ENCODE measurements at regions not wholly inside any gene's neighbourhood (a gene's known extent, or its start where the extent isn't known, plus 50 kb on each side); places are given as distances from the start of the nearest gene placed in this dataset.

- Histone ChIP-seq H3K27me3 (replicated peaks) (no peaks in the 10 kb centered on the region), H3K36me3 (no peaks in the 10 kb centered on the region), H3K4me1 (replicated peaks) (peaks cover 5% of the 10 kb centered on the region), H3K4me3 (no peak overlapping the region), H3K9me3 (replicated peaks) (no peaks in the 10 kb centered on the region), H3K27ac (no peak overlapping the region)
- no peak for DNase-seq (ENCODE audit: low read depth in 1 of 2, low spot score in 2 of 2)
Measured at GRCh38 chr5:125530833-125531615, 784.6 kb upstream of the ZNF608 start.

GRCh38 chr5:125536095-125536494 lies 789.7 kb upstream of the ZNF608 start:
- no peaks in the 10 kb centered on the region for H3K36me3 ChIP-seq
- no peaks in the 10 kb centered on the region for H3K27me3 ChIP-seq (replicated peaks)
- no peak overlapping the region for H3K4me3 ChIP-seq
- H3K9me3 ChIP-seq (replicated peaks), result no peaks in the 10 kb centered on the region
- H3K27ac ChIP-seq, result peak overlapping the region; percentile 12; the same call in 1 of the 2 replicates
- DNase-seq (ENCODE audit: low read depth in 1 of 2, low spot score in 2 of 2), result no peak
- peaks cover 9% of the 10 kb centered on the region for H3K4me1 ChIP-seq (replicated peaks)

- H3K4me3 ChIP-seq, result no peak overlapping the region
- no peaks in the 10 kb centered on the region for H3K9me3 ChIP-seq (replicated peaks)
- H3K36me3 ChIP-seq, result no peaks in the 10 kb centered on the region
- H3K4me1 ChIP-seq (replicated peaks), result peaks cover 9% of the 10 kb centered on the region
- no peaks in the 10 kb centered on the region for H3K27me3 ChIP-seq (replicated peaks)
- peak in 1 of 2 experiments; percentile 84 for DNase-seq (ENCODE audit: low read depth in 1 of 2, low spot score in 2 of 2)
- H3K27ac ChIP-seq, result peak overlapping the region; percentile 12; the same call in 1 of the 2 replicates
Measured at GRCh38 chr5:125536582-125536981, 790.1 kb upstream of the ZNF608 start.

GRCh38 chr5:125537661-125538060 lies 791.2 kb upstream of the ZNF608 start:
- H3K4me1 ChIP-seq (replicated peaks), result peaks cover 9% of the 10 kb centered on the region
- H3K9me3 ChIP-seq (replicated peaks), result no peaks in the 10 kb centered on the region
- no peak overlapping the region for H3K27ac ChIP-seq
- H3K36me3 ChIP-seq, result no peaks in the 10 kb centered on the region
- DNase-seq (ENCODE audit: low read depth in 1 of 2, low spot score in 2 of 2), result no peak
- no peak overlapping the region for H3K4me3 ChIP-seq
- no peaks in the 10 kb centered on the region for H3K27me3 ChIP-seq (replicated peaks)

DNA sequence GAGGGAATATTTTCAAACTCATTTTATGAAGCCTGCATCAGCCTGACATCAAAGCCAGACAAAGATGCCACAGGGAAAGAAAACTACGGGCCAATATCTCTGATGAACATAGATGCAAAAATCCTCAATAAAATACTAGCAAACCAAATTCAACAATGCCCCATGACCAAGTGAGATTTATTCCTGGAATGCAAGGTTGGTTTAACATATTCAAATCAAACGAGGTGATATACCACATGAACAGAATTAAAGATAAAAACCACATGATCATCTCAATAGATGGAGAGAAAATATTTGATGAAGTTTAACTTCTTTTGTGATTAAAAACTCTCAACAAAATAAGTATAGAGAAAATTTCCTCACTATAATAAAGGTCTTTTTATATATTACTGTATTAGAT lies 792.0 kb upstream of the ZNF608 start:
- Histone ChIP-seq H3K27me3 (replicated peaks) (no peaks in the 10 kb centered on the region), H3K36me3 (no peaks in the 10 kb centered on the region), H3K4me3 (no peak overlapping the region), H3K4me1 (replicated peaks) (peaks cover 9% of the 10 kb centered on the region), H3K9me3 (replicated peaks) (no peaks in the 10 kb centered on the region), H3K27ac (no peak overlapping the region)
- no peak for DNase-seq (ENCODE audit: low read depth in 1 of 2, low spot score in 2 of 2)

GRCh38 chr5:125541085-125541484 lies 794.6 kb upstream of the ZNF608 start:
- H3K9me3 ChIP-seq (replicated peaks), result no peaks in the 10 kb centered on the region
- no peak for DNase-seq (ENCODE audit: low read depth in 1 of 2, low spot score in 2 of 2)
- H3K4me3 ChIP-seq, result no peak overlapping the region
- no peak overlapping the region for H3K27ac ChIP-seq
- H3K27me3 ChIP-seq (replicated peaks), result no peaks in the 10 kb centered on the region
- peaks cover 7% of the 10 kb centered on the region for H3K4me1 ChIP-seq (replicated peaks)
- H3K36me3 ChIP-seq, result no peaks in the 10 kb centered on the region

DNA sequence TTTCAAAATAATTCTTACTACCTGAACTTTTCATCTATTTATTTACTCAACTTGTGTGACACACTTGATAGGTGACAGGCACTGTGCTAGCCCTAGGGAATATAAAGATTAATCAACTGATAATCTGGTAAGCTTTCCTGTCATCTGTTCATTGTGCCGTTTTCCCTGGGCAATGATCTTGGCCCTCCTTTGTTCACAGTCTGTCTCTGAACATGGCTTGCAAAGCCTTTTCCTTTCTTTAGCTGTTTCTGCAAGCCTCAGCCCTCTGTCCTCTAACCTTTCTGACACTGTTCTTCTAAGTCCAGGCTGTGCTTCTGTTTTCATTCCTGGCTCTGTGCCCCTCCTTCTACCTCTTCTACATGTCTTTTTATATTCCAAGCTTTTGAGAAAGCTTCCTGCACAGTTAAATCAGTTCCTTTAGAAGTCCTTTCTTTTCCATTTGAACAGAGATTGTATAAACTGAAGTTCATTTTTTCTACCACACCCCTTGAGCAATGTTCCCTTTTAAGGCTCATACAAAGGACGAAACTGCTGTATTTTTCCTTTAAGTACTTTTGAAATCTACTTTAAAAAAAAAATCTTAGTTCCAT lies 803.0 kb upstream of the ZNF608 start:
- peaks cover 16% of the 10 kb centered on the region for H3K4me1 ChIP-seq (replicated peaks)
- no peaks in the 10 kb centered on the region for H3K36me3 ChIP-seq
- H3K27me3 ChIP-seq (replicated peaks), result no peaks in the 10 kb centered on the region
- DNase-seq (ENCODE audit: low read depth in 1 of 2, low spot score in 2 of 2), result no peak
- H3K9me3 ChIP-seq (replicated peaks), result no peaks in the 10 kb centered on the region
- no peak overlapping the region for H3K27ac ChIP-seq
- no peak overlapping the region for H3K4me3 ChIP-seq

- Histone ChIP-seq H3K27ac (no peak overlapping the region), H3K36me3 (no peaks in the 10 kb centered on the region), H3K4me3 (no peak overlapping the region), H3K4me1 (replicated peaks) (peaks cover 16% of the 10 kb centered on the region), H3K27me3 (replicated peaks) (no peaks in the 10 kb centered on the region), H3K9me3 (replicated peaks) (no peaks in the 10 kb centered on the region)
- DNase-seq (ENCODE audit: low read depth in 1 of 2, low spot score in 2 of 2), result peak in 1 of 2 experiments; percentile 71
Measured at GRCh38 chr5:125550274-125550673, 803.8 kb upstream of the ZNF608 start.

GRCh38 chr5:125551246-125551645 lies 804.8 kb upstream of the ZNF608 start:
- Histone ChIP-seq H3K36me3 (no peaks in the 10 kb centered on the region), H3K9me3 (replicated peaks) (no peaks in the 10 kb centered on the region), H3K27ac (no peak overlapping the region), H3K4me3 (no peak overlapping the region), H3K27me3 (replicated peaks) (no peaks in the 10 kb centered on the region), H3K4me1 (replicated peaks) (peaks cover 16% of the 10 kb centered on the region)
- no peak for DNase-seq (ENCODE audit: low read depth in 1 of 2, low spot score in 2 of 2)

- Histone ChIP-seq H3K4me3 (no peak overlapping the region), H3K36me3 (no peaks in the 10 kb centered on the region), H3K27me3 (replicated peaks) (no peaks in the 10 kb centered on the region), H3K9me3 (replicated peaks) (no peaks in the 10 kb centered on the region), H3K27ac (no peak overlapping the region), H3K4me1 (replicated peaks) (peaks cover 16% of the 10 kb centered on the region)
- no peak for DNase-seq (ENCODE audit: low read depth in 1 of 2, low spot score in 2 of 2)
Measured at GRCh38 chr5:125551797-125552196, 805.4 kb upstream of the ZNF608 start.

- no peak for DNase-seq (ENCODE audit: low read depth in 1 of 2, low spot score in 2 of 2)
- Histone ChIP-seq H3K4me1 (replicated peaks) (peaks cover 16% of the 10 kb centered on the region), H3K9me3 (replicated peaks) (no peaks in the 10 kb centered on the region)
Measured at GRCh38 chr5:125552486-125552885, 806.0 kb upstream of the ZNF608 start.

GRCh38 chr5:125554355-125554754 lies 807.9 kb upstream of the ZNF608 start:
- no peak overlapping the region for H3K27ac ChIP-seq
- no peaks in the 10 kb centered on the region for H3K9me3 ChIP-seq (replicated peaks)
- peaks cover 21% of the 10 kb centered on the region for H3K4me1 ChIP-seq (replicated peaks)
- no peaks in the 10 kb centered on the region for H3K27me3 ChIP-seq (replicated peaks)
- DNase-seq (ENCODE audit: low read depth in 1 of 2, low spot score in 2 of 2), result no peak
- no peak overlapping the region for H3K4me3 ChIP-seq
- no peaks in the 10 kb centered on the region for H3K36me3 ChIP-seq

More at GRCh38 chr5:125552486-125552885, 806.0 kb upstream of the ZNF608 start:
- no peaks in the 10 kb centered on the region for H3K36me3 ChIP-seq
- no peaks in the 10 kb centered on the region for H3K27me3 ChIP-seq (replicated peaks)
- H3K4me3 ChIP-seq, result no peak overlapping the region
- no peak overlapping the region for H3K27ac ChIP-seq

DNA sequence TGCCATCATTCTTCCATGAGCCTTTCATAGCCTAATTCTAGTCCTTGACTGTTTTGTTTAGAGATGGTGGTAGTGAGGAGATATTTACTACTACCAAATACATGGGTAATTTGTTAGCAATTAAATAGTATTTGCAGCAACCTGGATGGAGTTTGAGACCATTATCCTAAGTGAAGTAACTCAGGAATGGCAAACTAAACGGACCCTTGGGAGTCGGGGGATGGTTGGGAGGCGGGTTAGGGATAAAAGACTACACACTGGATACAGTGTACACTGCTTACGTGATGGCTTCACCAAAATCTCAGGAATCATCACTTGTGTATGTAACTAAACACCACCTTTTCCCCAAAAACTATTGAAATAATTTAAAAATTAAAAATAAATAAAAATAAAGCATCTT lies 809.2 kb upstream of the ZNF608 start:
- Histone ChIP-seq H3K27me3 (replicated peaks) (no peaks in the 10 kb centered on the region), H3K27ac (no peak overlapping the region), H3K4me1 (replicated peaks) (peaks cover 20% of the 10 kb centered on the region), H3K9me3 (replicated peaks) (no peaks in the 10 kb centered on the region), H3K4me3 (no peak overlapping the region), H3K36me3 (no peaks in the 10 kb centered on the region)
- DNase-seq (ENCODE audit: low read depth in 1 of 2, low spot score in 2 of 2), result no peak

- Histone ChIP-seq H3K27me3 (replicated peaks) (no peaks in the 10 kb centered on the region), H3K27ac (no peak overlapping the region), H3K4me3 (no peak overlapping the region), H3K4me1 (replicated peaks) (peaks cover 24% of the 10 kb centered on the region), H3K36me3 (no peaks in the 10 kb centered on the region), H3K9me3 (replicated peaks) (no peaks in the 10 kb centered on the region)
- DNase-seq (ENCODE audit: low read depth in 1 of 2, low spot score in 2 of 2), result no peak
Measured at GRCh38 chr5:125558016-125558415, 811.6 kb upstream of the ZNF608 start.

Measured in SJSA1 (cell line).